ENCODE measurements at regions not wholly inside any gene's neighbourhood (a gene's known extent, or its start where the extent isn't known, plus 50 kb on each side); places are given as distances from the start of the nearest gene placed in this dataset.

DNA sequence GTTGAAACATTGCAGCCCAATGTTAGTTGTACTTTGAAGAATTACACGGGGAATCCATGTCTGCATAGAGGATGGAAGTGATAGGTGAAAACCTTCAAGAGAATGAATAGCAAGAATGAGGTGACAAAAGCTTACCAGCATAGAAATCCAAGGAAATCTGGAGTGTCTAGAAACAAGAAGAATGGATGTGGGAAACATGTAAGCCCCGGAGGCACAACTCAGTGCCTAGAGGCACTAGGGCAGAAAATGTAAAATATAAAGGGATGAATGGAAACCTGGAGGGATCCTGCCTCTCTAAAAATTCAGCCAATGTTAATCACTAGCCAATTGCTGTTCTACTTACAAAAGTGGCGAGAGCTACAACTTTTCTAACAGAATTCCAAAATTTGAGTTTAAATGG is 619.0 kb downstream of the TBL1XR1 start:
- H3K27me3 ChIP-seq: no peaks in the 10 kb centered on the region
- H3K36me3 ChIP-seq: no peaks in the 10 kb centered on the region
- no peaks in the 10 kb centered on the region for H3K4me1 ChIP-seq
- no peak overlapping the region for H3K27ac ChIP-seq
- TF ChIP-seq, protein P1, sequence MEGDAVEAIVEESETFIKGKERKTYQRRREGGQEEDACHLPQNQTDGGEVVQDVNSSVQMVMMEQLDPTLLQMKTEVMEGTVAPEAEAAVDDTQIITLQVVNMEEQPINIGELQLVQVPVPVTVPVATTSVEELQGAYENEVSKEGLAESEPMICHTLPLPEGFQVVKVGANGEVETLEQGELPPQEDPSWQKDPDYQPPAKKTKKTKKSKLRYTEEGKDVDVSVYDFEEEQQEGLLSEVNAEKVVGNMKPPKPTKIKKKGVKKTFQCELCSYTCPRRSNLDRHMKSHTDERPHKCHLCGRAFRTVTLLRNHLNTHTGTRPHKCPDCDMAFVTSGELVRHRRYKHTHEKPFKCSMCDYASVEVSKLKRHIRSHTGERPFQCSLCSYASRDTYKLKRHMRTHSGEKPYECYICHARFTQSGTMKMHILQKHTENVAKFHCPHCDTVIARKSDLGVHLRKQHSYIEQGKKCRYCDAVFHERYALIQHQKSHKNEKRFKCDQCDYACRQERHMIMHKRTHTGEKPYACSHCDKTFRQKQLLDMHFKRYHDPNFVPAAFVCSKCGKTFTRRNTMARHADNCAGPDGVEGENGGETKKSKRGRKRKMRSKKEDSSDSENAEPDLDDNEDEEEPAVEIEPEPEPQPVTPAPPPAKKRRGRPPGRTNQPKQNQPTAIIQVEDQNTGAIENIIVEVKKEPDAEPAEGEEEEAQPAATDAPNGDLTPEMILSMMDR (IDR thresholded peaks at IDR 0.05): no peak
- H3K9me3 ChIP-seq: no peaks in the 10 kb centered on the region
- WGBS, 2 donors: 92 to 95% methylated on average over 3 of the region's 3 CpGs
- intact Hi-C loops (cut with DNase I): no loop called here
- DNase-seq: no peak
- no peak for ATAC-seq
- H3K4me3 ChIP-seq: no peak overlapping the region

GRCh38 chr3:176577447-176577846 is 619.8 kb downstream of the TBL1XR1 start:
- Histone ChIP-seq H3K9me3 (no peaks in the 10 kb centered on the region), H3K4me1 (no peaks in the 10 kb centered on the region), H3K36me3 (no peaks in the 10 kb centered on the region), H3K27me3 (no peaks in the 10 kb centered on the region), H3K27ac (no peak overlapping the region), H3K4me3 (no peak overlapping the region)
- intact Hi-C loops (cut with DNase I): no loop called here
- WGBS, 2 donors: 75 to 87% methylated on average over 5 of the region's 5 CpGs
- DNase-seq (no peak), ATAC-seq (no peak)
- TF ChIP-seq, protein P1 (IDR thresholded peaks at IDR 0.05): no peak

- intact Hi-C loops (cut with DNase I): no loop called here
- DNase-seq: no peak
- Histone ChIP-seq H3K4me1 (no peaks in the 10 kb centered on the region), H3K4me3 (no peak overlapping the region), H3K27ac (no peak overlapping the region), H3K27me3 (no peaks in the 10 kb centered on the region), H3K36me3 (no peaks in the 10 kb centered on the region), H3K9me3 (no peaks in the 10 kb centered on the region)
- WGBS, 2 donors: 3 to 54% methylated on average over 1 of the region's 1 CpG
- ATAC-seq: no peak
- TF ChIP-seq, protein P1 (IDR thresholded peaks at IDR 0.05): no peak
Measured at GRCh38 chr3:176574786-176575185, 622.5 kb downstream of the TBL1XR1 start.

GRCh38 chr3:176571926-176572325 is 625.4 kb downstream of the TBL1XR1 start:
- H3K36me3 ChIP-seq: no peaks in the 10 kb centered on the region
- WGBS, 2 donors: 92 to 94% methylated on average over 6 of the region's 6 CpGs
- TF ChIP-seq, protein P1 (IDR thresholded peaks at IDR 0.05): no peak
- no peaks in the 10 kb centered on the region for H3K9me3 ChIP-seq
- H3K4me3 ChIP-seq: no peak overlapping the region
- no peaks in the 10 kb centered on the region for H3K27me3 ChIP-seq
- no peak overlapping the region for H3K27ac ChIP-seq
- intact Hi-C loops (cut with DNase I): no loop called here
- ATAC-seq: no peak
- no peaks in the 10 kb centered on the region for H3K4me1 ChIP-seq
- no peak for DNase-seq

GRCh38 chr3:176570992-176571391 is 626.3 kb downstream of the TBL1XR1 start:
- TF ChIP-seq, protein P1 (IDR thresholded peaks at IDR 0.05): no peak
- no peaks in the 10 kb centered on the region for H3K9me3 ChIP-seq
- no peak overlapping the region for H3K4me3 ChIP-seq
- no peaks in the 10 kb centered on the region for H3K27me3 ChIP-seq
- WGBS, 2 donors: 83 to 90% methylated on average over 5 of the region's 5 CpGs
- no peak for DNase-seq
- no peaks in the 10 kb centered on the region for H3K36me3 ChIP-seq
- no peaks in the 10 kb centered on the region for H3K4me1 ChIP-seq
- H3K27ac ChIP-seq: no peak overlapping the region
- ATAC-seq: no peak
- intact Hi-C loops (cut with DNase I): no loop called here

All from heart right ventricle (tissue), 16 donors.